GM21825 (cell line): ENCODE measurements at regions not wholly inside any gene's neighbourhood (a gene's known extent, or its start where the extent isn't known, plus 50 kb on each side); places are given as distances from the start of the nearest gene placed in this dataset.
"Not testable (repeated sequence)": the region's sequence is repeated elsewhere in the genome, so short reads cannot be mapped to it uniquely, and the experiment has no call there.

ENCODE experiments used
- ATAC-seq: cut with Tn5 transposase; IDR thresholded peaks from one replicate; pipeline ENCODE4 v1.9.1; 2021; ENCODE audit warnings: mild to moderate bottlenecking, moderate library complexity; ENCODE audit not compliant: unreplicated experiment

DNA sequence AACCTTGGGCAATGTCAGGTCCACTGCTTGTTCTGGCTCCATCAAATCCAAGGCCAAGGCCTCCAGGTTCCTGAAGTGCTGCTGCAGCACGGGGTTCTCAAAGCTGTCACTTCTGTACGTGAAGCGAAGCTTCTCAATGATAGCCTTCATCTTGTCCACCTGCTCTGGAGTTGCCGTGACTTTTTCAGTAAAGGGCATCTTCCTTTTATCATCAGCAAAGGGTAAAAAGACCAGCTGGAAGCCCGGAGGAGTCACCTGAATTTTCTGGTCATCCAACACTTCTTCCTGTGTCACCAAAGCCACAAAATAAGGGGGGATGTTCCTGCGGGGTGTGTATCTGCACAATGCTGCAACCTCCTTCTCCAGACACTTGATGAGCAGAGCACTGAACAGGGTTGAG lies 131.7 kb upstream of the MAMLD1 start:
- not testable (repeated sequence) for ATAC-seq

DNA sequence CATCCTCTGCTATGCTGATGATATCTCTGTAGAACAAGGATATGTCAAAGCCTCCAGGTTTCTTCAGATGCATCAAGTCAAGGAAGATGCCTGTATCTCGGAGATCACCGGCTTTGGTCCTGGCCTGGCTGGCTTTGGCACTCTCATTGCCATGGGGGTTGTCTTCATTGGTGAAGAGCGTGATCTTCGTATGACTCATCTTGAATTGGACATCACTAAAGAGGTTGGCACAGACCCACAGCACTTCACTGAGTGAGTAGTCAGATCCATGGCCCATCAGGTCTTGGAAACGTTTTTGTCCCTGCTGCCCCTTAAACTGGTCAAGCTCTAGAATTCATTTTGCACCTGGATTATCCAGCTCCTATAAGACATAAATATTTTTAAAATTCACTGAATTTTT lies 130.9 kb upstream of the MAMLD1 start:
- ATAC-seq = not testable (repeated sequence)

DNA sequence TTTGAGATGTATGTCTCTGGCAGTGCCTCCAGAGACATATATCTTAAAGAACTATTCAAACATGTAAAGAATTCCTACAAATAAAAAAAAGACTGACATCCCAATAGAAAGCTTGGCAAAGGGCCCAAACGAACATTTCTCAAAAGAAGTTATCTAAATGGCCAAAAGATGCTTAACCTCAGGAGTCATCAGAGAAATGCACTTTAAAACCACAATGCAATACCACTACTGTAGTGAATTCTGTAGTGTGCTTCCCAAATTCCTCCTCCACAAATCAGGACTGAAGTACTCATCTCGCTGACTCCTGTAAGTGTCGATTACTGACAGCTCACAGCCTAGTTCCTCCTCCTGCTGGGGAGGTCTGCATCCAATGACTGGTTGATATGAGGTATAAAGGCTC lies 129.0 kb upstream of the MAMLD1 start:
- no peak for ATAC-seq

DNA sequence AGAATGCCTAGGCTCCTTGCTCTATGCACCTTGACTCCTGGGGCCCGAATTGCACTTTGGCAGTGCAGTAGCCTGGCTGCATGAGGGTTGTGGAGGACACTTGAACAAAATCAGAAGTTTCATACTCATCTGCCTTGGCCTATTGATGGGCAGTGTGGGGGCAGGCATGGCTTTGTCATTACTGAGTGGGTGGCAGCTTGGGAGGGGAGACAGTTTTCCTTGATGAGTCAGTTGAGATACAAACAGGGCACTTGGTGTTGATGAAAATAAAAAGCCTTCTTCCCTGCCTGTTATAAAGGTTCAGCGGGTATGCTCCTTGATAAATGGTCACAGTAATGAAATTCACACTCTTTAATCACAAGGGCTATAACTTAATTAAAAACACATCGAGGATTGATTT lies 126.8 kb upstream of the MAMLD1 start:
- ATAC-seq = no peak

DNA sequence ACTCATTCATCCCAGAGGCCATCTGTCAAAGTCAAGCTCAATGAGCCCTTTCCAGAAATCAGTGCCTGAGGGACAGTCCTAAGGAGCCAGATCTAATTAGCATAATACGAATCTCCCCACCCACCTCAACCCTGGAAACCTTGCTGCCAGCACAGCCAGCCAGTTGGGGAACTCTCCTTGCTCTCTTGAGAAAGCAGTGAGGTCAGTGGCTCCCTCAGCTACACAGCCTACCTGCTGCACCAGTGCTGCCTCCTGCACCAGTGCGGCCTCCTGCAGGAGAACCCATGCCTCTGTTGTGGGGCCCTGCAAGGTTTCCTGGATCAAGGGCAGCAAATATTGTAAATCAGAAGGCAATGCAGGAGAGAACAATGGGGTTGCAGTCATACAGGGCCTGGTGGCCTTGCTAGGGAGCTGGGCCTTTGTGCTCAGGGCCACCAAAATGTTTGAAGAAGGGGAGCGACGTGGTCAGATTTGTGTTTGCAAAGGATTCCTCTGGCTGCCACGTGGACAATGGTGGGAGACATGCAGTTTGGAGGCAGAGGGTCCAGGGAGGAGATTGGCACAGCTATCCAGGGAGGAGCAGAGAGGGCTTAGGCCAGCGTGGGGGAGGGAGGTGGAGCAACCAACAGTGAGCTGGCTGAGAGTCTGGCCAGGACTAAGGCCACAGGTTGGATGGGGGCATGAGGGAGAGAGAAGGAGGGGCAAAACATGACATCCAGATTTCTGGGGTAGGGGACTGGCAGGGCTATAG lies 124.3 kb upstream of the MAMLD1 start:
- no peak for ATAC-seq

DNA sequence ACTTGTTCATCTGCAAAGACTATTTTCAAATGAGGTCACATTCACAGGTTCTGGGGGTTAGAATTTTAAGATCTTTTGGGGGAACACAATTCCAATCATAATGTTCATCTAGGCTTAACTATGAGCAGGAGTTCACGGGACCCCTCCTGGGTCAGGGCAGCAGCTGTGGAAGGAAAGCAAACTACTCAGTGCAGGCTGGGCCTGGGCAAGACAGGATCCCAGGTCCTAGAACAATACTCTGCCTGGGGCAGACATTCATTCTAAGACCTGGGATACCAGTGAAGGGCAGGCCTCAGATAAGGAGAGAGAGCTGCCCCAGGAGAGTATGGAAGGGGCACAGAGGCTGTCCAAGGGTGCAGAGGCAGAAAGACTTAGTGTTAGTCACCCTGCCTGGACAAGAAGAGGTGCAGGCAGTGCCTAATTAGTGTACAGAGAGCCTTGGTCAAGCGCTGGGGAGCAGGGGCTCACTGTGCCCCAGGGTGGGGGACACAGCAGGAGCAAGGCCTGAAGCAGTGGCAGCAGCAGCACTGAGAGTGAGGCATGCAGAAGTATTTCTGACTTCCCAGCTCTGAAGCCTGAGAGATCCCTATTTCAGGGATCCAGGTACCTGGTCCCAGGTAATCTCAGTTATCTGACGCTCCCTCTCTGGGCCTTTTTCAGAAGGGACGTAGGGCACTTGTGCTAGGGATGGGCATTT lies 123.0 kb upstream of the MAMLD1 start:
- ATAC-seq = no peak

DNA sequence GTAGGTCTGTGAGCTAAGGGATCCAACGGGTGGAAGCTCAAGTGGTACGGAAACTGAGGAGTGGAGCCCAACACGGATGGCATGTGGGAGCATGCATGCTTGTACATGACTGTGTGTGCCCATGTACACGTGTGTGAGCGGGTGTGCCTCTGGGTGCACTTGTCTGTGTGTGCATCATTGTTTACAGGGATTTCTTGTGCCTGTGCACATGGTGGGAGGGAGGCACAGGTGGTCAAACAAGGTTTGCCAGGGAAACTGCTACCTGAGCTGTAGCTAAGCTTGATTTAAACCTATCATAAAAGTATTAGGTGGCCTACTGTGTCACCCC lies 122.5 kb upstream of the MAMLD1 start:
- no peak for ATAC-seq

DNA sequence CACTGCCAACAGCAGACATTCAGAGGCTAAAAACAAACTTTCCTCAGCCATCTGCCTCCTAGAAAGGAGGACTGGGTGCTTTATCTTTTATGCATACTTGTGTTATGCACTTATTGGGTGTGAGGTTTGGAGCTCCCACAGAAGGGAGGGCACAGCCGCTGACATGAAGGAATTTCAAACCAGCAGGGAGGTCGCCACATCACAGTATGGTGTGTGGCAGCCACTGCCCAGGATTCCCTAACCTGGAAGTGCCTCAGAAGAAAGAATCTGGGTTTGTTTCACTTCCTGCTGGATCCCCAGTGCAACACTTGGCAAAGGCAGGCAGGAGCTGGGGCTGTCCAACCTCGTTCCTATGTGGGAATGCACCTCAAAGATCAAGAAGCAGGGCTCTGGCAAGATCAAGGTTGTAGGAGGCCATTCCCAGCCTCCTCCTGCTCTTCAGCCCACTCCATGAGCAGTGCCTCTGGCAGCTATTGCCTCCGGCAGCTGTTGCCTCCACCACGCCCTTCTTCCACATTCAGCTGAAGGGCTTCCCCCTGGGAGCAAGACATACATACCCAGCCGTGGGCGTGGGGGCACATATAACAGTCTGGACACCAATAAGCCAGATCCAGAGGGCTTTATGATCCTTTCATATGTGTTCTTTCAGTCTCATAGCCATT lies 109.0 kb upstream of the MAMLD1 start:
- ATAC-seq = no peak

DNA sequence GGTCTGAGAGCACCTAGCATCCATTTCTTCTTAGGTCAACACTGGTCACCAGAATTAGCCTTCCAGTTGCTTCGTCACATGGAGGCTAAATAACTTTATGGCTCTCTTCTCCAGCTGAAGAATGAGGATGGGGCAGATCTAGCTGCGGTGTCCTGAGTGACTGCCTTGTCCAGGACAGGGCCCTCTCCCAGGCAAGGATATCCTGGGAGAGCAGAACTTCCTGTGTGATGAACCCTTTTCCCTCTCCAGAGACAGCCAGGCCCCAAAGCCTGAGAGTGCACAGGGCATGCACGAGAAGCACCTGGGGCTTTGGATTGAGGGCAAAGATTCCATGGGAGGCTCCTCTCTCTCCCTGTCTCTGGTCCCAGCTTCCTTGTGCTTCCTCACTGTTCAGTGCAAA lies 108.2 kb upstream of the MAMLD1 start:
- no peak for ATAC-seq

DNA sequence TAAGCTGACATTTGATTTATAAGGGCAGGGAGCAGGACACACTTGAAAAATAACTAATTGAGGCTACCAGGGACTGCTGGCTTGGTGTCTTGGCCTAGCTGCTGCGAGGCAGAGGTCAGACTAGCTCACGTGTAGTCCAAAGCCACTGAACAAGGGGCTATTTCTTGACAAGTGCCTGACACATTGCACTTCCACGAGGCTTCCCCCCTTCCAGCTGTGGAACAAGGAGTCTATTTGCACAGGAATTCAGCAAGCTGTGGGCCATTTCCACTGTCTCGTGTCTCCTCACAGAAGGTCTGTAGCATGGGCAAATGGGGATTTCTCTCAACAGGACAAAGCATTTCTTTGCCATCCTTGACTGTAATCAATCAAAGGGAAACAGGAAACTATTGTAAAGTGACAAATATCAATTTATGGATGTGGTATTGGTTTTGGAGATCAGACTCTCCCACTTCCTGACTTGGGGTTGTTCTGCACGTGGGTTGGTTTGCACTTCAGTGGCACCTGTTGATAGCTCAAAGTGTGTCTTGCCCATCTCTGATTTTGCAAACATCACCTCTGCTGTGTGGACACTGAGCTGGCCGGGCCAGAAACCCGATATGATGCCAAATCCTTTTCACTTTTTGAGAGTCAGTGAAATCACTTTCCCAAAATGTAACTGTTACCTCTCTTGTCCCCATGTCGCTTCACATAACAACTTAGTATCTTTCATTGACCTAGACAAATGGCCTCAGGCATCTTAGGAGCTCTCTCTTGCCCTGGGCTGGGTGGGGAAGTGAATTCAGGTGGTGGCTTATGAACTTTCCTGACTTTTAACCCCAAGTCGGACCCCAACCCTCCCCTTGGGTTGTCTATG lies 107.4 kb upstream of the MAMLD1 start:
- ATAC-seq = no peak

DNA sequence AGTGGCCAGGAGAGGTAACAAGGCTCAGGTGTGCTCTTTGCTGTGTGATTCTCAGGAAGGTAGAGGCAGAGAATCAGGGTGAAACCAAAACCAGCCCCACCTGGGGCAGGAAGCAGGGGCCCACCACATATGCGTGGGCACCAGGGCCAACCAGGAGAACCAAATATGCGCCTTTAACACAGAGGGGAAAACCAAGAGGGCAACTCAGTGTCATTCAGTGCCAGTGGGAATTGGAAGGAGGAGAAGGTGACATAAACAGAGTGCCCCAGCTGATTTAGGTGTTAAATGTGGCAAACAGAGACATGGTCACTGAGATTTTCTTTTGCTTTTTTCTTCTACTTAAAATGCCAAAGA lies 106.8 kb upstream of the MAMLD1 start:
- ATAC-seq = no peak

DNA sequence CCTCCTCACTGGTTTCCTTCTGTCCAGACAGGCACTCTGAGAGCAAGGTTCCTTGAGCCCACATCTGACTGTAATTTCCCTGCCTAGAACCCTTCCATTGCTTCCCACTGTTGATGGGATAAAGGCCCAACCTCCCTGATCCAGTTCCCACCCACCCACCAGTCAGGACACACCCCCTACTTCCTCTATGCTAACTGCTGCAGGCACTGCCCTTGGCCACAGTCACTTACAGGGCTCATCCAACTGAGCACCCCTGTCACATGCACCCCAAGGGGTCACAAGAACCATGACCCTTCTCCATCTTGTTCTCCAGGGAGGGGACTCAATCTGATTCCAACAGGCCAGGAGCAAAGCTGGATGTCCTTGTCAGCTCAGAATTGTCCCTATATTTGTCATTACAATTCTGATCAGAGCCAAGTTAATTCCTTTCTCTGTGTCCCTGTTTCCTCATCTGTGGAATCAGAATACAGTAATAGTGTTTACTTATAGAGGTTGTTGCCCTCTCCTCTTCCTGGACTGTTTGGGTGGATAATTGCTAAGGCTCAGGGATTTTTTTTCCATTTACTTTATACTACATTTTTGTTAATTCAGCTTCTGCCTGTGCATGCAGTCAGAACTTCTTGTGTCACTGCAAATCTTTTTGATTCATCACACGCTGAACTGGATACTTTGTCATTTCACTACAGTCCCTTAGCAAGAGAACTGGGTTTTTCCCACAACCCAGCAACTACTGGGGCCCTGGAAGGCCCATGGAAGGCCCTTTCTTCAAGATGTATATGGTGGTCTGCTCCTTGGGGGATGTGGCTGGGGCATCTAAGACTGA lies 105.6 kb upstream of the MAMLD1 start:
- ATAC-seq = no peak

DNA sequence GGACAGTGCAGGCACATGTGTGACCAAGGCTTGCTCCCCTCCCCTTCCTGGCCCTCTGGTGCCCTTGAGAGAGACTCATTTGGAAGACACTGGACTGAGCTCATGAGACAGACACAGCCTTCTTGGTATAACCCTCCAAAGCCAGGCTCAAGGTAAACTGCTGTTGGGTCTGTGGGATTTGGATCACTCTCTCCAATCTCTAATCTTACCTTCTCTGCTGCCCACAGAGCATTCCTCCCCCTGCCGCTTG lies 105.0 kb upstream of the MAMLD1 start:
- no peak for ATAC-seq

DNA sequence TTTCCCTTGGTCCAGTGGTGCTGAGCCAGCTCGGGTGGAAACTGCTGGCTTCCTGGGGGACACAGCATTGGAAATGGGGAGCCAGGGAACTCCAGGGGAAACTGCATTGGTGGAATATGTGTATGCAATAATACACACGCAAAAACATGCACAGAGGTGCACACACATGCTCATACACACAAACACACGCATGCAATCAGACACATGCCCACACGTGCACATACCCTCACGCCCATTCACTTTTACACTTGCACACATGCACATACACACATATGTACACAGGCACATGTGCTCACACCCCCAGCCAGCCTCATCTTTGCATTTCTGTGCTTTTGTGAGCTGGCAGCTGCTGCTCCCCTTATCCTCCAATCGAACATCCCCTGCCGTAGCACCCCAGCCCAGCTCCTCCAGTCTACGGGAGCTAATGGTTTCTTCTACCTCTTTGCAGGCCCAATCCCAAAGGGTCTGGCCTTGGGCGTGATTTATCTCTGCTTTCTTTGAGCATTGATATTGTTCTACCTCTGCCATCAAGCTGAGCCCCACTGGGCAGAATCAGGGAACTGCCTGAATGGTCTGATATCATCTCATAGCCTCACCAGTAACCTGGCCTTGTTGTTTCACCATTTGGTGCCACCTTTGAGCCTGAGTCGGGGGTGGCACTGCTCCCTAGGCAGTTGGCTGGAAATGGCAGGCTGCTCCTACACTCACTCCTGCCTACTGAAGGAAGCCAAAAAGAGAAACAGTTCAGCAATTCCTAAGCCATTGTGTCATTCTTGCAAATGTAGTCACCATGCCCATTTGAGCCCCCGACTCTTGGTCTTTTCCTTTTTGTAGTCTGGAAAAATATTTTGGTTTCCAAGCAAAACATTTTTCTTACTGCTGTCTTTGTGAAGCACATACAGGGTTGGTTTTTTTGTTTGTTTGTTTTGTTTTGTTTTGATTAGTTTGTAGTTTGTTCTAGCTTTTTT lies 104.4 kb upstream of the MAMLD1 start:
- no peak for ATAC-seq

DNA sequence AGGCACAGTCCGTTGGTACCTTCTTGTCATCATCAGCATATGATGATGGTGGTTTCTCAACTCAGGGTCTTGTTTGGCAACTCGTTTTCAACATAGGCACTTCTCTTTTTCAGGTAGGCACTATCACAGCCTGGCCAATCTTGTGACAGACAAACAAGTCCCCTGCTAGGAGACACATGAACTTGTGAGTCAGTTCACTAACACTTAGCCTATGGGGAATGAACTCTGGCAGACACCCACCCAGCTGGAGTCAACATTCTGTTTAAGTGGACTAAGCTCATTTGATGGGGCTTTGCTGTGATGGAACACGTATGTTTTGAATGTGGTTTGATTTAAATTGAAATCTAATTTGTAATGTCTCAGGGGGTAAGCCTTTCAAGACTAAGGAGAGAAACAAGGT lies 100.7 kb upstream of the MAMLD1 start:
- ATAC-seq = no peak

DNA sequence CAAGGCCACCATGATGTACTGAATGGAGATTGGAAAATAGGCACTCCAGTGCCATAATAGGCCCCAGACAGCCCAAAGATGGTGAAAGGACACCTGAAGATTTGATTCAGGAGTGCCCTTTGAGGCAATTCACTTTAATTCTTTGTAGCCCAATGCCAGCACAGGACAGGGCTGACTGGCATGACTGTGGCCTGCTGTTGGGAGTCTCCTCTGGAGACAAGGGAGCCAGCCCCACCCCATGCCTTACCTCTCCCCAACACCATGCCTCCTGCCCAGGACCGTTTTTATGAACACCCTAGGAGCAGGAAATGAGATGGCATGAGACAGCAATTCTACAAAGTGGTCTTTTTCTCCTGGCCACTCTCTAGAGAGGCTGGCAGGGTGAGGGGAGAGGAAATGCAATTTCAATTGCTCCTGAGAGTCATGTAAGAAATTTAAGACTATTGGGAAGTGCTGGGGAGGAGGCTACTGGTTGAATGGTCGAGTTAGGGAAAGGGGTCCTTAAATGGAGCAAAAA lies 94.2 kb upstream of the MAMLD1 start:
- ATAC-seq = no peak

DNA sequence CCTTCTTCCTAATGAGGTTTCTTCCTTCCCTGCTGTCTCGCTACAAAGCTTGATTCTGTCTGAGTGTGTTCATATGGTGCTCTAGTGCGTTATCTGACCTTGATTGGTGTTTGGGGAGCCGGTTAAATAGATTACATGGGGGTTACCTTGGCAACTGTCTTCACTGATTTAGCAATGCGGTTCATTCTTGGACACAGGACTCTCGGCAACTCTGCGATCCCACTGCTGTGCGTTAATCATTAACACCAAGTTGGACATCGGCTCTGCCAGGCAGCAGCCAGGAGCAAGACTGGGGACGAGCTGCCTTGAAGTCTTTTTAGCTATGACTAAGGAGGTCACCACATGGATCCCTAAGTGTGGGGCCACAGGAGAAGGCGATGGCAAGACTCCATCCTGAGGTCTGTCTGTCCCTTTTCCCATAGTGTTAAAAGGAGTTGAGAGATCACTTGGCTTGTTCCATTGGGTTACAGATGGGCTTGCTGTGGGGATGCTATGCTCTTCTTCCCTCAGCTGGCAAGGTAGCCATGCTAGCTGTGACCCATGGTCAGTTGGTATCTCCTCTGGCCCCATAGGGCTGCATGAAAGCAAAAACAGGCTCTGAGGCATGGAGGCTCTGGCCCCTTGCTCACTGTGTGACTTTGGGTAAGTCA lies 93.4 kb upstream of the MAMLD1 start:
- ATAC-seq = no peak

DNA sequence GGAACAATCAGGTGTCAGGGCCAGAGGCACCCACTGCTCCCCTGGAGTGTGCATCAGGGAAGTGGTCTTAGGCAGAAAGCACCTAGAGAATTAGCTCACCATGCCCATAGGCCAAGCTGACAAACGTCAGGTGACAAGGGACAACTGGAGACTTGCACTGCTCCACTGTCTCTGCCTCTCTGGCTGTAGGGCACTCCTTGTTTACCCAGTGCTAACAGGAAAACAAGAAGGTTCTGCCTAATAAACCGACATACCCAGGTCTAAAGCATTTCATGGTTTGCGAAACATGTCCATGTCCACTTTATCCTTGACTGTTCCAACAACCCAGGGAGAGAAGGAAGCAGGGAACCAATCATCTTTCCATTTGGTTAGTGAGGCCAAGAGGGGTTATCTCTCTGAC lies 92.5 kb upstream of the MAMLD1 start:
- no peak for ATAC-seq
